ENCODE measurements at regions not wholly inside any gene's neighbourhood (a gene's known extent, or its start where the extent isn't known, plus 50 kb on each side); places are given as distances from the start of the nearest gene placed in this dataset.

DNA sequence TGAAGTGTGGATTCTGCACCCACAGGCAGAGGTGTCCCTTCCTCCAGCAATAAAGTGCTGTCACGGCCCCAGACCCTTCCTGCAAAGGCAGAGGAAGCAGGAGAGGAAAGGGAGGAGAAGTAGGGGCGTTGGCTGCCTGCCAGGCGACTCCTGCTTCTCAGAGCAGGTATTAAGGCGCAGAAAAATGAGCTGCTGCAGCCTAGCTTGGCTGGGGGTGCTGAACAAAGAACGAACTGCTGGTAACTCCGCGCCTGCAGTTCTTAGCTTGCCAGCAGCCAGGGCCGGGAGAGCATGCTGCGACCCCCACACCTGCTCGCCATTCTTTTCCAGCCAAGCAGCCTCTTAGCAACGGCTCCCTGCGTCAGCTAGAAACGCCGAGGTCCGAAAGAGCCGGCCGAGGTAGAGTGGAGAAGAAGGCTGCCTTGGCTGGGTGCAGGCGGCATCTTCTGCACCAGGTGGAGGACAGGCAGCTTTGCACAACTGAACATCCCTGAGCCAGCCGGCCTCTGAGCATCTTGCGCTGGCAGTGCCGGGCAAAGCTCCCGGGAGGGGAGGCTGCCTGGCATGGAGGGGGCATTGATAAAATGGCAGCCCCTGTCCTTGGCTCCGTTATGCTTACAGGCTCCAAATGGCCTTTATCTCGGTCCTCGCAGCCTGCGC lies 296.0 kb downstream of the MEX3B start:
- Histone ChIP-seq H2AFZ (ENCODE audit: low read length) (no peak overlapping the region), H2BK20ac (ENCODE audit: low read depth, low read length, poor library complexity, severe bottlenecking) (no peak overlapping the region), H4K5ac (ENCODE audit: insufficient read length, low read depth, low read length) (no peak overlapping the region), H3K9me3 (ENCODE audit: control insufficient read depth, low read depth, low read length) (no peaks in the 10 kb centered on the region), H3K4me1 (ENCODE audit: insufficient read depth, low read length) (peaks cover 12% of the 10 kb centered on the region), H2BK120ac (ENCODE audit: low read depth, low read length, poor library complexity, severe bottlenecking) (no peak overlapping the region), H3K9ac (ENCODE audit: extremely low read depth, insufficient read length, low read length) (no peak overlapping the region), H4K20me1 (ENCODE audit: control insufficient read depth, insufficient read depth, insufficient read length) (no peaks in the 10 kb centered on the region), H3K18ac (ENCODE audit: insufficient read length, low read depth, low read length) (no peak overlapping the region), H3T11ph (ENCODE audit: low read length) (no peak overlapping the region), H3K4ac (ENCODE audit: low read depth, low read length) (no peak overlapping the region), H4K91ac (ENCODE audit: insufficient read length, low read depth, low read length) (no peak overlapping the region), H3K27ac (ENCODE audit: insufficient read length, low read depth, low read length) (no peak overlapping the region), H2BK15ac (ENCODE audit: low read depth, low read length) (no peak overlapping the region), H3K4me2 (ENCODE audit: insufficient read depth, insufficient read length, low read length) (no peak overlapping the region), H3K23me2 (ENCODE audit: insufficient read length, low read depth, low read length, poor library complexity, severe bottlenecking) (no peaks in the 10 kb centered on the region), H3K23ac (ENCODE audit: insufficient read length, low read depth, low read length) (no peak overlapping the region), H2BK12ac (ENCODE audit: insufficient read length, low read depth, low read length) (no peak overlapping the region), H3K27me3 (ENCODE audit: insufficient read depth, low read length) (no peaks in the 10 kb centered on the region), H3K56ac (ENCODE audit: insufficient read length, low read depth, low read length) (no peak overlapping the region), H2BK5ac (ENCODE audit: insufficient read length, low read length) (no peak overlapping the region), H4K8ac (replicated peaks; ENCODE audit: insufficient read length, low read depth, low read length) (no peak overlapping the region), H2AK5ac (ENCODE audit: insufficient read length, low read length) (no peak overlapping the region), H3K14ac (ENCODE audit: insufficient read depth, low read length) (no peak overlapping the region; the same call in 1 of the 2 replicates), H3K79me1 (ENCODE audit: insufficient read depth, low read depth, low read length, poor library complexity, severe bottlenecking) (no peaks in the 10 kb centered on the region), H3K79me2 (ENCODE audit: insufficient read depth, low read length) (no peaks in the 10 kb centered on the region)
- H3K9me3 Mint-ChIP-seq, result no peaks in the 10 kb centered on the region; a peak in 1 of 5 replicates
- no peak overlapping the region for H3K4me3 Mint-ChIP-seq
- WGBS (ENCODE audit: extremely low coverage, insufficient read length, low lambda C conversion rate), result no CpG with 5 or more reads among the region's 26 CpGs
- DNase-seq, result no peak
- TF ChIP-seq, protein P1, sequence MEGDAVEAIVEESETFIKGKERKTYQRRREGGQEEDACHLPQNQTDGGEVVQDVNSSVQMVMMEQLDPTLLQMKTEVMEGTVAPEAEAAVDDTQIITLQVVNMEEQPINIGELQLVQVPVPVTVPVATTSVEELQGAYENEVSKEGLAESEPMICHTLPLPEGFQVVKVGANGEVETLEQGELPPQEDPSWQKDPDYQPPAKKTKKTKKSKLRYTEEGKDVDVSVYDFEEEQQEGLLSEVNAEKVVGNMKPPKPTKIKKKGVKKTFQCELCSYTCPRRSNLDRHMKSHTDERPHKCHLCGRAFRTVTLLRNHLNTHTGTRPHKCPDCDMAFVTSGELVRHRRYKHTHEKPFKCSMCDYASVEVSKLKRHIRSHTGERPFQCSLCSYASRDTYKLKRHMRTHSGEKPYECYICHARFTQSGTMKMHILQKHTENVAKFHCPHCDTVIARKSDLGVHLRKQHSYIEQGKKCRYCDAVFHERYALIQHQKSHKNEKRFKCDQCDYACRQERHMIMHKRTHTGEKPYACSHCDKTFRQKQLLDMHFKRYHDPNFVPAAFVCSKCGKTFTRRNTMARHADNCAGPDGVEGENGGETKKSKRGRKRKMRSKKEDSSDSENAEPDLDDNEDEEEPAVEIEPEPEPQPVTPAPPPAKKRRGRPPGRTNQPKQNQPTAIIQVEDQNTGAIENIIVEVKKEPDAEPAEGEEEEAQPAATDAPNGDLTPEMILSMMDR (conservative IDR thresholded peaks at IDR 0.05), result no peak
- H3K27ac Mint-ChIP-seq, result no peak overlapping the region
- no peaks in the 10 kb centered on the region for H3K27me3 Mint-ChIP-seq (ENCODE audit: low read depth)
- peaks cover 0 to 2% (median 0%) of the 10 kb centered on the region in 3 experiments; a peak in 1 of 7 replicates for H3K36me3 Mint-ChIP-seq (ENCODE audit: insufficient read depth in 1 of 3, low read depth in 3 of 3)
- H3K4me1 Mint-ChIP-seq, result peaks cover 37 to 39% of the 10 kb centered on the region in 2 experiments

Measured in H9 (cell line).